NCI-H187 (cell line): ENCODE measurements at regions not wholly inside any gene's neighbourhood (a gene's known extent, or its start where the extent isn't known, plus 50 kb on each side); places are given as distances from the start of the nearest gene placed in this dataset.

ENCODE experiments used
- DNase-seq, 2 experiments: peaks; one replicate each; lab custom pipeline; 2025; lab: John Stamatoyannopoulos, UW

GRCh38 chr5:154588091-154588774, 110.2 kb upstream of the HAND1 start:
- DNase-seq = no peak

GRCh38 chr5:154587123-154588026, 109.3 kb upstream of the HAND1 start:
- no peak for DNase-seq

- DNase-seq = no peak
Observed at GRCh38 chr5:154583671-154584177, 105.7 kb upstream of the HAND1 start.

- DNase-seq = no peak
Observed at GRCh38 chr5:154580422-154580821, 102.4 kb upstream of the HAND1 start.

GRCh38 chr5:154577416-154577815, 99.4 kb upstream of the HAND1 start:
- no peak for DNase-seq

GRCh38 chr5:154576429-154576806, 98.4 kb upstream of the HAND1 start:
- DNase-seq = no peak

GRCh38 chr5:154575546-154576428, 97.8 kb upstream of the HAND1 start:
- DNase-seq = no peak

DNA sequence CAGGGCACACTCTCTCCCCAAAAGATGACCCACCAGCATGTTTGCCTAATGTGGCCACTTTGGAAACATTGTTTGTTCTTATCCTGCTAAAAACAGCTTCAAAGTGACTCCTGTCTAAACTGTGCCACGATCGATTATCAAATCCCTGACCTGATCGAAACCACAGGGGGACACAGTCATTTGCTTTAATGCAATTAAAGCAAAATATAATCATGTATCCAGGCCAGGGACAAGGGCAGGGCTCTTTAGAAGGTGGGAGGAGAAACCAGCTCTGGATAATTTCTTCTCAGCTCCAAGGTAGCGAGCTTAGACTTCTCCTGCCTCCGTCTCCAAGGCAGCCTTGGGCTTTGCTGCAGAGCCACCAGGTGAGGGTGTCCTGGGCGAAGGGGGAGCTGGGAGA, 95.0 kb upstream of the HAND1 start:
- no peak for DNase-seq

GRCh38 chr5:154571325-154572035, 93.5 kb upstream of the HAND1 start:
- no peak for DNase-seq

- DNase-seq = no peak
Observed at GRCh38 chr5:154570572-154571324, 92.7 kb upstream of the HAND1 start.

DNA sequence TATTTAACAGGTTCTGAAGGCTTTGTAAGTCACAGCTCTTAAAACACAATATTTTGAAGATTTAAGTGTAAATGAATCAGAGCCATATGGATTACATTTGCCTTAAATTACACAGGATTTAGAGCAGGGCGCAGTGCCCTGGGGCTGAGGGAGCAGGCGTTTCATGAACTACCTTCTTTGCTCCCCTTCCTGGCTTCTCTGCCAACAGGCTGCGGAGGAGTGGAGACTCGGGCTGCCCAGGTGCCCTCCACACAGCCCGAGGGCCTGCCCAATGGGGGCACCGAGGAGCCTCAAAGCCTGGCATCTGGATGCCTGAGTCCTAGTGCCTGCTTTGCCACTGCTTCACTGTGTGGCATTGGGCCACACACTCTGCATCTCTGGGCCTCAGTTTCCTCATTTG, 90.6 kb upstream of the HAND1 start:
- DNase-seq = no peak

DNA sequence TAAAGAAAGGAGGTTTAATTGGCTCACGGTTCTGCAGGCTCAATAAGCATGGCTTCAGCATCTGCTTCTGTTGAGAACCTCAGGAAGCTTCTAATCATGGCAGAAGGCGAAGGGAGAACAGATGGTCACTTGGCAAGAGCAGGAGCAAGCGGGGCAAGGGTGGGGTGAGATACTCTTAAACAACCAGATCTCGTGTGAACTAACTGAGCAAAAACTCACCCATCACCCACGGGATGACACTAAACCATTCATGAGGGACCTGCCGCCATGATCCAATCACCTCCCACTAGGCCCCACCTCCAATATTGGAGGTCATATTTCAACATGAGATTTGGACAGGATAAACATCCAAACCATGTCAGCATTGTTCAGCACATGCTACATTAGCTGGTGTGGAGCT, 89.1 kb upstream of the HAND1 start:
- no peak for DNase-seq

GRCh38 chr5:154566146-154566680, 88.2 kb upstream of the HAND1 start:
- DNase-seq = no peak

GRCh38 chr5:154565123-154565522, 87.1 kb upstream of the HAND1 start:
- no peak for DNase-seq

- no peak for DNase-seq
Observed at GRCh38 chr5:154562244-154562880, 84.3 kb upstream of the HAND1 start.

- DNase-seq = no peak
Observed at GRCh38 chr5:154559398-154560276, 81.6 kb upstream of the HAND1 start.

DNA sequence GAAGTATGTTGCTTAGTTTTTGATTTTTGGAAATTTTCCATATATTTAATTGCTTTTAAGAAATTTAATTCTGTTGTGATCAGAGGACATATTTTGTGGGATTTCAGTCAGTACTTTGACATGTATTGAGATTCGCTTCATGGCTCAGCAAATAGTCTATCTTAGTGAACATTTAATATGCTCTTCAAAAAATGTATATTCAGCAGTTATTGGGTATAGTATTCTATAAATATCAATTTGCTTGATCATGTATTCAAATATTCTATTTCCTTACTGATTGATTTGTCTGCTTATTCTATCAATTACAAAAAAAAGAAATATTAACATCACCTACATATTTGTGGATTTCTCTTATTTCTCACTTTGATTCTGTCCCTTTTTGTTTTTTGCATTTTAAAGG, 79.5 kb upstream of the HAND1 start:
- DNase-seq = no peak

GRCh38 chr5:154547551-154547950, 69.5 kb upstream of the HAND1 start:
- no peak for DNase-seq

DNA sequence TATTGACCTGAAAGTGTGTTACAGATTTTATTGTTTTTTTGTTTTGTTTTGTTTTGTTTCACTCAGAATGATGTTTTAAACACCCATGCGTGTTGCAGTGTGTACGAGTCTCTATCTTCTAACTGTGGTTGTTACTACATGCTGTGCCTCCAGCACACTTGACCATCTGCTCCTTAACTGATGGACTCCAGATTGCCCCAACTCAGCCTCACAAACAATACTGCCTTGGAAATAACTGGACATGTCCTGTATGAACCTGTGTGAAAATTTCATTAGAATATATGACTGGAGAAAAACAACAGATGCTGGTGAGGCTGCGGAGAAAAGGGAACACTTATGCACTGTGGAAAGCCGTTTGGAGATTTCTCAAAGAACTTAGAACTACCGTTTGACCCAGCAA, 68.7 kb upstream of the HAND1 start:
- DNase-seq = no peak
